ENCODE measurements at regions not wholly inside any gene's neighbourhood (a gene's known extent, or its start where the extent isn't known, plus 50 kb on each side); places are given as distances from the start of the nearest gene placed in this dataset.

DNA sequence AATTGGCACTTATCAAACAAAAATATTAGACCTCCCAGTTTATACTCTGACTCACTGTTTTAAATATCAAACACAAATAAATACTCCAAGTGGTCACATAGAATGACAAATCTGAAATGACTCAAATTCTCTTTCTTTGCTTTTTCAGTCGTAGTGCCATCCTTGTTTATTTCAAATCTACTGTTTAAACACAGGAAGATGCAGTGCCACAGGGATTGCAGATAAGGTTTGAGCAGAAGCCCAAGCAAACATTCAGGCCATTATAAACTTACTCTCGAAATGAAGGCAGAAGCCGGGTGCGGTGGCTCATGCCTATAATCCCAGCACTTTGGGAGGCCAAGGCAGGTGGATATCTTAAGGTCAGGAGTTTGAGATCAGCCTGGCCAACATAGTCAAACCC is 255.4 kb upstream of the PLXNA2 start:
- TF ChIP-seq, protein P1, sequence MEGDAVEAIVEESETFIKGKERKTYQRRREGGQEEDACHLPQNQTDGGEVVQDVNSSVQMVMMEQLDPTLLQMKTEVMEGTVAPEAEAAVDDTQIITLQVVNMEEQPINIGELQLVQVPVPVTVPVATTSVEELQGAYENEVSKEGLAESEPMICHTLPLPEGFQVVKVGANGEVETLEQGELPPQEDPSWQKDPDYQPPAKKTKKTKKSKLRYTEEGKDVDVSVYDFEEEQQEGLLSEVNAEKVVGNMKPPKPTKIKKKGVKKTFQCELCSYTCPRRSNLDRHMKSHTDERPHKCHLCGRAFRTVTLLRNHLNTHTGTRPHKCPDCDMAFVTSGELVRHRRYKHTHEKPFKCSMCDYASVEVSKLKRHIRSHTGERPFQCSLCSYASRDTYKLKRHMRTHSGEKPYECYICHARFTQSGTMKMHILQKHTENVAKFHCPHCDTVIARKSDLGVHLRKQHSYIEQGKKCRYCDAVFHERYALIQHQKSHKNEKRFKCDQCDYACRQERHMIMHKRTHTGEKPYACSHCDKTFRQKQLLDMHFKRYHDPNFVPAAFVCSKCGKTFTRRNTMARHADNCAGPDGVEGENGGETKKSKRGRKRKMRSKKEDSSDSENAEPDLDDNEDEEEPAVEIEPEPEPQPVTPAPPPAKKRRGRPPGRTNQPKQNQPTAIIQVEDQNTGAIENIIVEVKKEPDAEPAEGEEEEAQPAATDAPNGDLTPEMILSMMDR (IDR thresholded peaks at IDR 0.05), result no peak
- TF ChIP-seq ZFX (IDR thresholded peaks at IDR 0.05; ENCODE audit: borderline replicate concordance), result no peak
